ENCODE measurements at regions not wholly inside any gene's neighbourhood (a gene's known extent, or its start where the extent isn't known, plus 50 kb on each side); places are given as distances from the start of the nearest gene placed in this dataset.

- Histone ChIP-seq H3K27me3 (ENCODE audit: control insufficient read depth in 1 of 2, insufficient read depth in 2 of 2, low read length in 2 of 2) (peaks cover 1 to 29% of the 10 kb centered on the region in 2 experiments; a peak in 1 of 5 replicates), H3K27ac (ENCODE audit: extremely low read length, insufficient read depth, low read length) (no peak overlapping the region), H3K4me1 (ENCODE audit: insufficient read depth, low read length) (no peaks in the 10 kb centered on the region), H3K4me3 (replicated peaks in 1 of 3; ENCODE audit: insufficient read depth in 1 of 3, low read depth in 2 of 3, low read length in 3 of 3) (no peak overlapping the region), H3K36me3 (replicated peaks in 1 of 2; ENCODE audit: control insufficient read depth in 1 of 2, insufficient read depth in 2 of 2, low read length in 2 of 2) (no peaks in the 10 kb centered on the region), H4K20me1 (ENCODE audit: insufficient read depth, low read length) (no peaks in the 10 kb centered on the region), H3K9ac (ENCODE audit: insufficient read depth, low read depth, low read length) (no peak overlapping the region), H2AFZ (ENCODE audit: low read length) (no peak overlapping the region), H3K79me2 (ENCODE audit: insufficient read depth, low read length) (no peaks in the 10 kb centered on the region), H3K4me2 (ENCODE audit: low read depth, low read length) (no peak overlapping the region), H3K9me3 (ENCODE audit: low read length) (no peaks in the 10 kb centered on the region)
- BruUV-seq (replicated peaks) = no TSS peak
- TF ChIP-seq ARID3A (IDR thresholded peaks at IDR 0.05; ENCODE audit: low read depth, low read length) = no peak
- no peak for TF ChIP-seq ZXDC (CRISPR knock-in tag; IDR thresholded peaks at IDR 0.05)
- TF ChIP-seq ATAD3A (CRISPR knock-in tag; IDR thresholded peaks at IDR 0.05) = no peak
- no peak for TF ChIP-seq NR0B2 (CRISPR knock-in tag; IDR thresholded peaks at IDR 0.05)
- no peak for TF ChIP-seq ZMAT5 (CRISPR knock-in tag; IDR thresholded peaks at IDR 0.05; ENCODE audit: borderline replicate concordance, low read depth)
- no peak for TF ChIP-seq KLF16 (CRISPR knock-in tag; IDR thresholded peaks at IDR 0.05)
- no peak for TF ChIP-seq ZNF281 (CRISPR knock-in tag; IDR thresholded peaks at IDR 0.05; ENCODE audit: borderline replicate concordance)
- no peak for FAIRE-seq
- intact Hi-C loops (cut with micrococcal nuclease; ENCODE audit: unreplicated experiment) = no loop called here
- ATAC-seq = no peak
- 16% methylated on average over 7 of the region's 14 CpGs for WGBS (ENCODE audit: low lambda C conversion rate)
- in situ Hi-C loops (cut with HindIII; ENCODE audit: extremely low pct_ligation_motif_present, low pct_unique_long_range_greater_than_20kb) = no loop called here
- DNase-seq (ENCODE audit: low spot score) = no peak
- ChIA-PET POLR2A (no interaction called here), CTCF (ENCODE audit: low intra/inter-chr PET ratio, low total read pairs) (no interaction called here)
These were observed 348.6 kb upstream of the SALL3 start for GRCh38 chr18:78630981-78631510.

Data from HepG2 (cell line).